ENCODE measurements at regions not wholly inside any gene's neighbourhood (a gene's known extent, or its start where the extent isn't known, plus 50 kb on each side); places are given as distances from the start of the nearest gene placed in this dataset.
A peak's percentile ranks its signal among the peaks of the same experiment; 100 is the strongest.
"Not testable (repeated sequence)": the region's sequence is repeated elsewhere in the genome, so short reads cannot be mapped to it uniquely, and the experiment has no call there.

DNA sequence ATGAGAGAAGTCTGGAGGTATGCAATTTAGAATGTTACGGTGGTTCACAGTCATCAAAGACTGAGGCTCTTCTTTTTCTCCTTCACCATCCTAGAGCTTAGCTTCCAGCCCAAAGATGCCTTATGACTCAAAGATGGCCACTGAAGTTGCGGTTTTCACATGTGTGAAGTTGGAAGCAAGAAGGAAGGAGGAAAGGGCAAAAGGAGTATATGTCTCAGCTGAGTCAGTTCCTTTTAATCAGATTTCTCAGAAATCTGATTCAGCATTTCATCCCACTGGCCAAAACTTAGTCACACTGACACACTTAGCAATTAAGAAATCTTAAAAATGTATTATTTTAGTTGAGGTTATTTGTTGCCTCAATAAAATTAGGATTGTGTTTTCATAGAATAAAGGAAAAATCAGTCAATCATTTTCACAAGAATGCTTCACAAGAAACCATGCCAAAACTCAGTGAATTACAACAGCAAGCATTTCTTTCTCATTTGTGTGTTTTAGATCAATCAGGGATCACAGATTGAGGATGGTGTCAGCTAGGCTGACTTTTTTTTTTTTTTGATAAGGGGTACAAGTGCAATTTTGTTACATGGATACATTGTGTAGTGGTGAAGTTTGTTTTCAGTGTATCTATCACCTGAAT, 211.1 kb upstream of the GADL1 start:
- Histone ChIP-seq H3K27ac (no peak overlapping the region), H3K27me3 (no peaks in the 10 kb centered on the region), H3K4me3 (no peak overlapping the region), H3K9me3 (no peaks in the 10 kb centered on the region), H3K36me3 (no peaks in the 10 kb centered on the region), H3K4me1 (peaks cover 0 to 12% (median 0%) of the 10 kb centered on the region in 4 donors)
- DNase-seq (ENCODE audit: low spot score in 2 of 2) = no peak
- TF ChIP-seq, protein P1, sequence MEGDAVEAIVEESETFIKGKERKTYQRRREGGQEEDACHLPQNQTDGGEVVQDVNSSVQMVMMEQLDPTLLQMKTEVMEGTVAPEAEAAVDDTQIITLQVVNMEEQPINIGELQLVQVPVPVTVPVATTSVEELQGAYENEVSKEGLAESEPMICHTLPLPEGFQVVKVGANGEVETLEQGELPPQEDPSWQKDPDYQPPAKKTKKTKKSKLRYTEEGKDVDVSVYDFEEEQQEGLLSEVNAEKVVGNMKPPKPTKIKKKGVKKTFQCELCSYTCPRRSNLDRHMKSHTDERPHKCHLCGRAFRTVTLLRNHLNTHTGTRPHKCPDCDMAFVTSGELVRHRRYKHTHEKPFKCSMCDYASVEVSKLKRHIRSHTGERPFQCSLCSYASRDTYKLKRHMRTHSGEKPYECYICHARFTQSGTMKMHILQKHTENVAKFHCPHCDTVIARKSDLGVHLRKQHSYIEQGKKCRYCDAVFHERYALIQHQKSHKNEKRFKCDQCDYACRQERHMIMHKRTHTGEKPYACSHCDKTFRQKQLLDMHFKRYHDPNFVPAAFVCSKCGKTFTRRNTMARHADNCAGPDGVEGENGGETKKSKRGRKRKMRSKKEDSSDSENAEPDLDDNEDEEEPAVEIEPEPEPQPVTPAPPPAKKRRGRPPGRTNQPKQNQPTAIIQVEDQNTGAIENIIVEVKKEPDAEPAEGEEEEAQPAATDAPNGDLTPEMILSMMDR (IDR thresholded peaks at IDR 0.05) = no peak
- peak in 1 of 2 donors; percentile 8 for TF ChIP-seq EP300 (IDR thresholded peaks at IDR 0.05)
- WGBS, 2 donors = 72 to 95% methylated on average over 2 of the region's 2 CpGs

DNA sequence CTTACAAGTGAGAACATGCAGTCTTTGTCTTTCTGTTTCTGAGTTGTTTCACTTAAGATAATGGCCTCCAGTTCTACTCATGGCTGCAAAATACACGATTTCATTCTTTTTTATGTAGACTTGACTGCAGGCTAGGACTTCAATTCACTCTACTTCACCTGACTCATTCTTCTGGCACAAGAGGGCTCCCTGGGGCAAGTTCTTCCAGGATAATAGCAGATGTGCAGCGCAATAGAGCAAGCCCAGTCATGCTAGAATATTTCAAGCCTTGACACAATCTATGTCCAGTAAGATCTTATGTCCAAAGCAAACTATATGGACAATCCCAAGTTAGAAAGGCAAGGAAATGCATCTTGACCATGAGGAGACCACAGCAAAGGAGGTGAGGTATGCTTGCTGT, 211.7 kb upstream of the GADL1 start:
- Histone ChIP-seq H3K36me3 (no peaks in the 10 kb centered on the region), H3K27me3 (no peaks in the 10 kb centered on the region), H3K9me3 (no peaks in the 10 kb centered on the region), H3K27ac (no peak overlapping the region), H3K4me1 (peaks cover 0 to 12% (median 0%) of the 10 kb centered on the region in 4 donors), H3K4me3 (no peak overlapping the region)
- peak; percentile 14 to 41 for DNase-seq (ENCODE audit: low spot score in 2 of 2)
- TF ChIP-seq POLR2A (IDR thresholded peaks at IDR 0.05) = no peak
- TF ChIP-seq, protein P1 (IDR thresholded peaks at IDR 0.05) = no peak
- TF ChIP-seq EP300 (IDR thresholded peaks at IDR 0.05) = no peak
- WGBS, 2 donors = 66 to 70% methylated on average over 2 of the region's 2 CpGs

DNA sequence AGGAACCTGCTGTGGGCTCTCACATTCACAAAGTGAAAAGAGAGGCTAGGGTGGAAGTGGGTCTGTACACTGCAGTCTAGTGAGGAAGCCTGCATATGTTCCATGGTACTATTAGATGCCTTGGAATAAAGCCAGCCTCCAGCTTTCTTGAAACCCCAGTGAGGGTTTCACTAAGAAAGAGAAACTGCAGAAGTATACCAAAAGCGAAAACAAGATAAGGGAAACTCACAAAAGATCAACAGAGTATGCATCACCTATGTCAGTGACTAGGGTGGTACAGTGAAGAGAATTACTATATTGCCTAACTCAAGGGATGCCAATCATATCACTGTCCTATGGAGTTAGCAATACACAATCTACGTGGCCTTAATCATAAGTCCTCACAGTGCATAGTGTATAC, 212.5 kb upstream of the GADL1 start:
- no peaks in the 10 kb centered on the region for H3K36me3 ChIP-seq
- H3K9me3 ChIP-seq = no peaks in the 10 kb centered on the region
- H3K4me1 ChIP-seq = peaks cover 0 to 12% (median 0%) of the 10 kb centered on the region in 4 donors
- no peak overlapping the region for H3K27ac ChIP-seq
- no peak for DNase-seq (ENCODE audit: low spot score in 2 of 2)
- H3K4me3 ChIP-seq = no peak overlapping the region
- WGBS, 2 donors = 90 to 94% methylated on average over 2 of the region's 2 CpGs
- TF ChIP-seq EP300 (IDR thresholded peaks at IDR 0.05) = no peak
- TF ChIP-seq, protein P1 (IDR thresholded peaks at IDR 0.05) = no peak
- TF ChIP-seq POLR2A (IDR thresholded peaks at IDR 0.05) = no peak
- H3K27me3 ChIP-seq = no peaks in the 10 kb centered on the region

DNA sequence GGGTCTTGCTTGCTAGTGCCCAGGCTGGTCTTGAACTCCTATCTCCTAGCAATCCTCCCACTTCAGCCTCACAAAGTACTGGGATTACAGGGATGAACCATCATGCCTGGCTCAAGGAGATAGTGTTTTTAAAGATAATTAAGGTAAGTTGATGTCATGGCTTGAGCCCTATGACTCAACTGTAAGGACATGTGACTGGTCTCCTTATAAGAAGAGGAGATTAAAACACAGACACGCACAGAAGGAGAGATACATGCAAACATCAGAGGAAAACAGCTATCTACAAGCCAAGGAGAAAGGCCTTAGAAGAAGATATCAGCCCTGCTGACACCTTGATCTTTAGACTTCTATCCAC, 220.4 kb upstream of the GADL1 start:
- Histone ChIP-seq H3K4me1 (no peaks in the 10 kb centered on the region), H3K4me3 (no peak overlapping the region), H3K27ac (no peak overlapping the region), H3K36me3 (no peaks in the 10 kb centered on the region), H3K9me3 (no peaks in the 10 kb centered on the region), H3K27me3 (no peaks in the 10 kb centered on the region)
- no peak for DNase-seq (ENCODE audit: low spot score in 2 of 2)
- WGBS, 2 donors = 96 to 100% methylated on average over 1 of the region's 1 CpG
- TF ChIP-seq, protein P1 (IDR thresholded peaks at IDR 0.05) = no peak
- TF ChIP-seq EP300 (IDR thresholded peaks at IDR 0.05) = no peak
- no peak for TF ChIP-seq POLR2A (IDR thresholded peaks at IDR 0.05)

DNA sequence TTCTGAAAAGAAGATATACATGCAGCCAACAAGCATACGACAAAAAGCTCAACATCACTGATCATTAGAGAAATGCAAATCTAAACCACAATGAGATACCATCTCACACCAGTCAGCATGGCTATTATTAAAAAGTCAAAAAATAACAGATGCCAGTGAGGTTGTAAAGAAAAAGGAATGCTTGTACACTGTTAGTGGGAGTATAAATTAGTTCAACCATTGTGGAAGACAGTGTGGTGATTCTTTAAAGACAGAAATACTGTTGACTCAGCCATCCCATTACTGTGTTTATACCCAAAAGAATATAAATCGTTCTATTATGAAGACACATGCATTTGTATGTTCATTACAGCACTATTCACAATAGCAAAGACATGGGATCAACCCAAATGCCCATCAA, 221.1 kb upstream of the GADL1 start:
- H3K4me3 ChIP-seq; DNase-seq (ENCODE audit: low spot score in 2 of 2); H3K4me1 ChIP-seq; H3K27ac ChIP-seq; H3K27me3 ChIP-seq; H3K9me3 ChIP-seq; H3K36me3 ChIP-seq: not testable (repeated sequence)
- 85% methylated on average over 2 of the region's 2 CpGs for WGBS, 2 donors

DNA sequence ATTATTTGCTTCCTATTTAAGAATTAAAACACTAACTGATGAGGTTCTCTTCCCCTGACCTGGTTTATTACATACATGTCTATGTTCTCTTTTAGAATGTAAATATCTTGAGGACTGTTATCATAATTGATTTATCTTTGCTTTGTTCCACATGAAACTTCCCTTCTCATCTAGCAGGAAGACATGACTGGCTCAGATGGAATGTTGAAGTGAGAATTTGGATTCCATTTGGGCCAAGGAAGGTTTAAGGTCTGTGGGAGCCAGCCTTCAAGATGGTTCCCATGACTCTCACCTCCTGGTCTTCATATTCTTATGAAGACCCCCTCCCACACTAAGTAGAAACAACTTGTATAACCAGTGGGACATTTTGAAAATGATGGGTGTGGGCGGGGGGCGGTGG, 222.2 kb upstream of the GADL1 start:
- H3K36me3 ChIP-seq = no peaks in the 10 kb centered on the region
- WGBS, 2 donors = 90 to 100% methylated on average over 2 of the region's 2 CpGs
- H3K27me3 ChIP-seq = no peaks in the 10 kb centered on the region
- no peak overlapping the region for H3K27ac ChIP-seq
- H3K4me1 ChIP-seq = no peaks in the 10 kb centered on the region
- no peak overlapping the region for H3K4me3 ChIP-seq
- TF ChIP-seq EP300 (IDR thresholded peaks at IDR 0.05) = no peak
- TF ChIP-seq, protein P1 (IDR thresholded peaks at IDR 0.05) = no peak
- TF ChIP-seq POLR2A (IDR thresholded peaks at IDR 0.05) = no peak
- H3K9me3 ChIP-seq = no peaks in the 10 kb centered on the region
- DNase-seq (ENCODE audit: low spot score in 2 of 2) = no peak
